ENCODE measurements at regions not wholly inside any gene's neighbourhood (a gene's known extent, or its start where the extent isn't known, plus 50 kb on each side); places are given as distances from the start of the nearest gene placed in this dataset.

DNA sequence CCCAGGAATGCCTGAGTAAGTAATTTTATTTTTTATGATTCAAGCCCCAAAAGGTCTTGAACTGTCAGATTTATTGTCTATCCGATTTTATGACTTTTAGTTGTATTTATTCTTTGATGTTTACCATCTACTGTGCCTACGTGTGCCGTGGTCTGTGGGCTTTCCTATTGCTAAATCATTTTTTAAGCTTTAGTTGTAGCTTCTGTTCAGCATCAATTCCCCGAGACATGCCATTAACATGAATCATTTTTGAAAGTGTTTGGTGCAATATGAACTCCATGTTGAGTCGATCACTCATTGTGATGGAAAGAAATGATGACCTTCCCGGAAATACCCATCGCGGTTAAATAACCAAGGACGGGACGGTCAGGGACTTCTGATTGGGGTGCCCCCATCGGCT lies 268.7 kb upstream of the THRB start:
- no peak for DNase-seq (ENCODE audit: low read depth in 3 of 3)

- no peak for DNase-seq (ENCODE audit: low read depth in 3 of 3)
These were observed 269.7 kb upstream of the THRB start for GRCh38 chr3:24764236-24764915.

GRCh38 chr3:24765399-24765798 lies 270.7 kb upstream of the THRB start:
- no peak for DNase-seq (ENCODE audit: low read depth in 3 of 3)

DNA sequence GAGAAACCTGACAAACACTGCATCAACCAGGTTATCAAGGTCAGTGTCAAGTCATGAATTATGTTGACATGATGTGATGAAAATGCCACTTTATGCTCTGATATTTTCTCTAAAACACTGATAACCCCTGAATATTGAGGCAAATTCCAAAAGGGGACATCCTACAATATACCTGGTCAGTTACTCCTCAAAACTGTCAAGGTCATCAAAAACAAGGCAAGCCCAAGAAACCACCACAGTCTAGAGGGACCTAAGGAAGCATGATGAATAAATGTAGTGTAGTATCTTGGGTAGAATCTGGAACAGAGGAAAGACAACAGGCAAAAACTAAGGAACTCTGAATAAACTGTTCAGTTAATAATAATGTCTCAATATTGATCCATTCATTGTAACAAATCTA lies 275.3 kb upstream of the THRB start:
- DNase-seq (ENCODE audit: low read depth in 3 of 3), result no peak

DNA sequence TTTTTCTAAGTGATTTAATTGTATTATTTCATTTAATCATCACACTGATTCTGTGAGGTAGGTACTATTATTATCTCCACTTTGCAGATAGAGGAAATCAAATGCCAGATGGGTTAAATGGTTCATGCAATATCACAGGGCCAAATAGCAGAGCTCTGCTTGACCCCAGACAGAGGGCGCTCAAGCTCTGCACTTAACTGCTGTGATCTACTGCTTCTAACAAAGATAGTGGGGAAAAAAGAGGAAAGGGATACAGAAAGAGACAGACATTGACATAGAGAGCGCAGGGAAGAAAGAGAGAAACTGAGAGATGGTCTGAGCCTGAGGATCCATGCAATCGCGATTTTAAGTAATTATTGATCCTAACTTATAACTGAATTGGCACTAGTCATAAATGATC lies 279.1 kb upstream of the THRB start:
- DNase-seq (ENCODE audit: low read depth in 3 of 3), result no peak

DNA sequence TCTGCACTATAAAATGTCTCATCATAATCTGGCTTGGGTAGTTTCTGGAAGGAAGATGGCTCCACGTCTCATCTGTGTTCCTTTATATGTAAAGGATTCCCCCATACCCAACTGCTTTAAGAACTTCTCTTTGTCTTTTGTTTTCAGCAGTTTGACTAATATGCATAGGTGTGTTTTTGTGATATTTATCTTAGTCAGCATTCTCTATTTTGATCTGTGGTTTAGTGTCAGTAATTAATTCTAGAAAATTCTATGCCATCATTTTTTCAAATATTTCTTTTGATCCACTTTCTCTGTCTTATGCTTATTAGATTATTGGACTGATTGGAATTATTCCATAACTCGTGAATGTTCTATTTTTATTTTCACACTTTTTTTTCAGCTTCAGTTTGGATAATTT lies 286.3 kb upstream of the THRB start:
- no peak for DNase-seq (ENCODE audit: low read depth in 3 of 3)

GRCh38 chr3:24781454-24781853 lies 286.8 kb upstream of the THRB start:
- DNase-seq (ENCODE audit: low read depth in 3 of 3), result no peak

- no peak for DNase-seq (ENCODE audit: low read depth in 3 of 3)
These were observed 299.2 kb upstream of the THRB start for GRCh38 chr3:24793896-24794295.

DNA sequence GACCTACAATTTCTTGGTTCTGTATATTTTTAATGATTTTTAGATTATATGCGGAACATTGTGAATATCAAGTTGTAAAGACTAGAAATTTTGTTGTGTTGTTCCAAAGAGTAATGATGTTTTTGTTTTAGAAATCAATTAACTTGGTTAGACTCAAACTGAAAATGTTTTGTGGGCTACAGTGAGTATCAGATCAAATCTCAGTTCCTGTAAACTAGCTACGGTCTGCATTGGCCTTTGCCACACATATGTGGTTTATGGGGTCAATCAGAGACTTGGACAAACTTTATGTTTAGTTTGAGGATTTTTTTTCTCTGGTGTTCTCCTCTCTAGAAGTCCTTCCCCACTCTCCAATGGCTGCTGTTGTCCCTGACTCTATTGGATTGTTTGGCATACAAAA lies 308.0 kb upstream of the THRB start:
- no peak for DNase-seq (ENCODE audit: low read depth in 3 of 3)

GRCh38 chr3:24804095-24804494 lies 309.4 kb upstream of the THRB start:
- DNase-seq (ENCODE audit: low read depth in 3 of 3), result no peak

- no peak for DNase-seq (ENCODE audit: low read depth in 3 of 3)
These were observed 316.2 kb upstream of the THRB start for GRCh38 chr3:24810881-24811280.

GRCh38 chr3:24812116-24812515 lies 317.5 kb upstream of the THRB start:
- no peak for DNase-seq (ENCODE audit: low read depth in 3 of 3)

GRCh38 chr3:24818055-24818454 lies 323.4 kb upstream of the THRB start:
- DNase-seq (ENCODE audit: low read depth in 3 of 3), result no peak

DNA sequence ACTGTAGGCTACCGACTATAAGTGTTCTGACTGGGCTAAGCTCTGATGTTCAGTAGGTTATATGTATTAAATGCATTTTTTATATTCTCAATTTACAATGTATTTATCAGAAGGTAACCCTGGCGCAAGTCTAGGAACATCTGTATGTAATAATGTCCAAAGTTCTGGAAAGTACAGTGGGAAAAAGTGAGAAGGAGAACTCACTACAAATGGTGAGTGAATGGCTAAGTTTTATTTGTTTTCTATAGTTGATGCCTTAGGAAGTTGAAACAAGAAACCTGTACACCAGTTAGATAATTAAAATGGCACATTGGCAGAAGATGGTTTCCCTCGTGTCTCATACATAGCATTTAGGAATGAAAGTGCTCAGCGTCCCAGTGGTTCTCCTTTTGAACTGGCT lies 333.4 kb upstream of the THRB start:
- DNase-seq (ENCODE audit: low read depth in 3 of 3), result no peak

GRCh38 chr3:24828551-24828950 lies 333.9 kb upstream of the THRB start:
- no peak for DNase-seq (ENCODE audit: low read depth in 3 of 3)

DNA sequence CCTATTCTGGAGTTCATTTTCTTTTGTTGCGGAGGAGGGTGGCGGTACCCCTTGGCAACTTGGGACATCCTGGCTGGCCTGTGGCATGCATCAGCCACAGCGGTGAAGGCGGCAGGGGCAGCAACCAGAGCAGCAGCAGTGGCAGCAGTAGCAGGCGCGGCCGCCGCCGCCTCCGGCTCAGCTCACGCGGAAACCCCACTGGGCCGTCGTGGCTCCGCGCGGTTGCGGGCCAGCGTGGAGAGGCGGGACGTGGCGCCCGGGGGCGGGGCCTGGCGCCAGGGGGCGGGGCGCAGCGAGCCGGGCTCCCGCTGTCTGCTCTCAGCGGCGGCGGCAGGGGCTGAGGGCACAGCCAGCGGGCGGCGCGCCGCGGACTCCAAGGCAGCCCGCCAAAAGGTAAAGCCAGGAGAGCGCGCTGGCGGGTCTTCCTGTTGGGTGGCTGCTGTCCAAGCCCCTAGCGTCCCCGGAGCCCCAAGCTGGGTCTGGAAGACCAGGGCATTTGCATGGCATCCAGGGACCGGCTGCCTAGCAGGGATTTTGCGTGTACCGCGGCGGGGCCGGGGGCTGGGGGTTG lies 334.4 kb upstream of the THRB start:
- no peak for DNase-seq (ENCODE audit: low read depth in 3 of 3)

DNA sequence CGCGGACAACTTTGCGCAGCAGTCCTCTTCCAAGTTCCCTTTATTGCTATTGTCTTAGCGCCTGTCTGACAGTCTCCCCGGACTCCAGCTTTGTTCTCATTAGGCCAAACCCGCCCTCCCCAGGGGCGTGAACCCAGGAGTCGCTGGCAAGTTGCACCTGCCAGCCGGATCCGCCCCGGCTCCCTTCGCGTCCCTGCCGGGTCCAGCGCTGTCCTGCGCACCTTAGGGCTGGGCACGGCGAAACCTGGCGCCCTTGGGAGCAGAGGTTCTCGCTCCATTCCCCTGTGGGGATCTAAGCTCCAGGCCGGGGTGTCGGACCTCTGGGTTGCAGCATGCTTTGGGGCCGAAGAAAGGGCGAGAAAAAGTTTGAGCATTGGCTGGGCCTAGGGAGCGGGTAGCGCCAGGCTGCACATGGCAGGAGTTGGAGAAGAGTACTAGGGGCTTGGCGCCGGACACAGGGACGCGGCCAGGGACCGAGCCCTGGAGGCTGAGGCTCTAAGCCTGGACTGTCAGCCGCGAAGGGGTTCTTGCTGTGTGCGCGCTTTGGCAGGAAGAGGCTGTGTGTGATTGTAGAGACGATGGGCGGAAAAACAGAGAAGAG lies 335.1 kb upstream of the THRB start:
- DNase-seq (ENCODE audit: low read depth in 3 of 3), result no peak

DNA sequence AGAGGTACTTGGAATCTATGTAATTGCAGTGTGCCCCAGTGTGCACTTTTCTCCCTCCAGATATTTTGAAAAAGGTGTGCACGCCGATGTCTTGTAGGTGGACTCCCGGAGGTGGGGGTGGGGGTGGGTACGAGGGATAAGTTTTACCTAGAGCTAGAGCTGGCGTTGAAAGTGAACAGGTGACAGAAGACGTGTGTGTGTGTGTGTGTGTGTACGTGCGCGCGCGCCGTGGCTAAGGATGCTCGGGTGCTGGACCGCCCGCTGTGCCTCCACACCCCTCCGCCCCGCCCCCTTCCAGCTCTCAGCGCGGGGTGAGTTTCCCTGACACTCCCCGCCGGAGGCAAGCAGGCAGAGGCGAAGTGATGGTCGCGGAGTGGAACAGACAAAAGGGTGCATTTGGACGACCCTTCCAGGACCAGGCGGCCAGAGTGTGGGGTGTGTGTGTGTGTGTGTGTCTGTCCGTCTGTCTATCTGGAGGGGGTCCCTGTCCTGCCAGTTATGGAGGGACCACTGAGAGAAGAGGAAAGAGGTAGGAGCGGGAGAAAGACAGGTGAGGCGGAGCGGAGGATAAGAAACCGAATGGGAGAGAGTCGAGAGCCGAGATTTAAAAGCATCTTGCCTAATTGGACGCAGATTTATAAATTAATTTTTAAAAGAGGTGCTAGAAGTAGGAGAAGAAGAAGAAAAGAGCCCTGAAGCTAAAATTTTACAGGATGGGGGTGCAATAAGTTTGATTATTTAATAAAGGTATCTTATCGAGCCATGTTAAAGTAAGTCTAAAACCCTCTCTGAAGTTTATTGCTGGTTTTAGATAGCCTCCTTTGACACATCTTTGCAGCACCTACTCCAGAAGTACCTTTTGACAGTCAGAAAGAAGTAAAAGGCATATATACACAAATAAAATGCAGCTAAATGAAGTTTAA lies 335.8 kb upstream of the THRB start:
- DNase-seq (ENCODE audit: low read depth in 3 of 3), result no peak

DNA sequence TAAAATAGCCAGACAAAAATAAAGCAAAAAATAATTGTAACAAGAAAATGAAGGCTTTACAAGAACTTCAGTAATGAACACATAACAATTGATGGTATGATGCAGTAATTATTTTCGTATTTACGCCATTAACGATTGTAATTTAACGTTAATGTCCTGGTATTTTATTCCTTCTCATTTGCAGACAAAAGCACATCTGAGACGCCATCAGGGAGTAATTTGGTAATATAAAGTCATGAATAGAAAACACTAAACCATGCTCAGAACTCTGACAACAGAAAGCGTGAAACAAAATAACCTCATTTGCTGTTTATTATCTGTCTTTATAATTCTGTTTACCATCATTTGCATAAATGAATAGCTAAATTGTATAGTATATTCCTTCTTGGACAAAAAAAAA lies 336.6 kb upstream of the THRB start:
- DNase-seq (ENCODE audit: low read depth in 3 of 3), result no peak

DNA sequence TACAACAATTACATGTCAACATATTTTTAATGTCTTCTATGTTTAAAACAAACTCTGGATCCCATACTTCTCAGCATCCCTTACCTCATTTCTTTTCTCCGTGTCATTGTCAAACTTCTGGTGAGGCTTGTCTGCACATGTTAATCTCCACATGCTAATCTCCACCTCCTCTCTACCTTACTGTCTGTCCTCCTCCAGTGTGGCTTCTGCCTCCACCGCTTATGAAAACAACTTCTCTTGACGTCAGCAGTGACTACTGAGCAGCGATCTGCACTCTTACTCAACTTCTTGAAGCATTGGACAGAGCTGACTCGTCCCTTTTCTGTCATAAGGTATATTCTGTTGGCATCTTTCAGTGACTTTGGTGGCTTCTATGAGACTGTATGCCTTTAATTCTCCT lies 338.2 kb upstream of the THRB start:
- no peak for DNase-seq (ENCODE audit: low read depth in 3 of 3)

DNA sequence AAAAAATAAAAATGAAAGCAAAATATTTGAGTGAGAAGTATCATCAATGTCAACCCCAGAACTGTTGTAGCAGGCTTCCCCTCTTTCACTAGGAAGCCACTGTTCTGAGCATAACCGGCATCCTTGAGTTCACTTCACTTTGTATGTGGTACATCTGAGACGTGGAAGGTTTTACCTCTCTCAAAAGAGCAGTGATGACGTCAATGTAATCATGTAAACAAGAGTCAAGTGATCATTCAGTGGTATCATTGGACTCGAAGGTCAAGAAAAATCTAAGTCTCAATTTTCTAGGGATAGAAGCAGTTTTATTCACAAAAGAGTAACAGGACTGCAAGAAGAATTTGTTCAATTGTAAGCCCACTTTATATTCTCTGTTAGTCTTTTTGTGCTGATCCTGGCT lies 339.8 kb upstream of the THRB start:
- no peak for DNase-seq (ENCODE audit: low read depth in 3 of 3)

DNA sequence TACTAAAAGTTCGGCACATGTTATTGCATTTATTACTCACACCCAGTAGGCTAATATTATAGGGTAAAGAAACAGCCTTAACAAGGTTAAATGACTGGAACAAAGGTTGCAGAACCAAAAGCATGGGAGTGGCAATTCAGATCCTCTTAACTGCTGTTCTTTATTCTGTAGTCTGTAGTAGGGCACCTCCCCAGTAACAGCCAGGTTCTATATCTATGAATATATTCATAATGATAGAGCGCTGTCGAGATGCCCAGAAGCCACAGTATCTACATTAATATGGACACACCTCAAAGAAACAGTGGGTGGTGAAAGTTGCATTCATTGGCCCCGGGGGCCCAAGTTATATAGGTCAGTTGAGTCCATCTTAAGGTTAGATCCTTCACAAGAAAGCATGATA lies 340.9 kb upstream of the THRB start:
- DNase-seq (ENCODE audit: low read depth in 3 of 3), result no peak

DNA sequence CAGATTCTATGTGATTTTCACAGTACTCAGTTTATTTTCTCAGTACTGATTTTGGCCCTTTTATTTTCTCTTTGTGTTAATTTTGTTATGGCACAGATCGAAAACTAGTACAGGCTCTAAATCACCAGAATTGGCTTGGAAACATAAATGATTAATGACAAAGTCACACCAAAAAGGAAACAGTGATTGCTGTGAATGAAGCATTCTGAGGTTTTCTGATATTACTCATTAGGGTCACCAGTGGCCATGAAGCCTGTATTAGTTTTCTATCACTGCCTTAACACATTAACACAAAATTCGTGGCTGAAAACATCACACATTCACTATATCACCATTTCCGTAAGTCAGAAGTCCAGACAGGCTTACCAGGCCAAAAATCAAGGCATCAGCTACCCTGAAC lies 343.0 kb upstream of the THRB start:
- no peak for DNase-seq (ENCODE audit: low read depth in 3 of 3)

Measured in stimulated activated CD4-positive, alpha-beta T cell treated with anti-CD3 and anti-CD28 coated beads, TNF-alpha, amount 100 ng/mL, for 48 hours (primary cell).